ENCODE measurements at regions not wholly inside any gene's neighbourhood (a gene's known extent, or its start where the extent isn't known, plus 50 kb on each side); places are given as distances from the start of the nearest gene placed in this dataset.
A peak's percentile ranks its signal among the peaks of the same experiment; 100 is the strongest.

GRCh38 chr2:67984600-67984999, 78.2 kb downstream of the C1D start:
- no peak for TF ChIP-seq ZC3H10 (CRISPR knock-in tag; IDR thresholded peaks at IDR 0.05)
- TF ChIP-seq, protein P1, sequence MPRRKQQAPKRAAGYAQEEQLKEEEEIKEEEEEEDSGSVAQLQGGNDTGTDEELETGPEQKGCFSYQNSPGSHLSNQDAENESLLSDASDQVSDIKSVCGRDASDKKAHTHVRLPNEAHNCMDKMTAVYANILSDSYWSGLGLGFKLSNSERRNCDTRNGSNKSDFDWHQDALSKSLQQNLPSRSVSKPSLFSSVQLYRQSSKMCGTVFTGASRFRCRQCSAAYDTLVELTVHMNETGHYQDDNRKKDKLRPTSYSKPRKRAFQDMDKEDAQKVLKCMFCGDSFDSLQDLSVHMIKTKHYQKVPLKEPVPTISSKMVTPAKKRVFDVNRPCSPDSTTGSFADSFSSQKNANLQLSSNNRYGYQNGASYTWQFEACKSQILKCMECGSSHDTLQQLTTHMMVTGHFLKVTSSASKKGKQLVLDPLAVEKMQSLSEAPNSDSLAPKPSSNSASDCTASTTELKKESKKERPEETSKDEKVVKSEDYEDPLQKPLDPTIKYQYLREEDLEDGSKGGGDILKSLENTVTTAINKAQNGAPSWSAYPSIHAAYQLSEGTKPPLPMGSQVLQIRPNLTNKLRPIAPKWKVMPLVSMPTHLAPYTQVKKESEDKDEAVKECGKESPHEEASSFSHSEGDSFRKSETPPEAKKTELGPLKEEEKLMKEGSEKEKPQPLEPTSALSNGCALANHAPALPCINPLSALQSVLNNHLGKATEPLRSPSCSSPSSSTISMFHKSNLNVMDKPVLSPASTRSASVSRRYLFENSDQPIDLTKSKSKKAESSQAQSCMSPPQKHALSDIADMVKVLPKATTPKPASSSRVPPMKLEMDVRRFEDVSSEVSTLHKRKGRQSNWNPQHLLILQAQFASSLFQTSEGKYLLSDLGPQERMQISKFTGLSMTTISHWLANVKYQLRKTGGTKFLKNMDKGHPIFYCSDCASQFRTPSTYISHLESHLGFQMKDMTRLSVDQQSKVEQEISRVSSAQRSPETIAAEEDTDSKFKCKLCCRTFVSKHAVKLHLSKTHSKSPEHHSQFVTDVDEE (CRISPR knock-in tag; IDR thresholded peaks at IDR 0.05), result no peak
- ATAC-seq, result no peak

GRCh38 chr2:67985586-67985985, 77.2 kb downstream of the C1D start:
- TF ChIP-seq ZFP30 (CRISPR knock-in tag; IDR thresholded peaks at IDR 0.05) (no peak), ZNF8 (CRISPR knock-in tag; IDR thresholded peaks at IDR 0.05) (peak; percentile 23; the same call in 1 of the 2 replicates)
- ATAC-seq, result no peak

GRCh38 chr2:67986258-67986657, 76.5 kb downstream of the C1D start:
- TF ChIP-seq ARNTL (CRISPR knock-in tag; IDR thresholded peaks at IDR 0.05; ENCODE audit: borderline replicate concordance, low read depth), result no peak
- no peak for TF ChIP-seq ZNF8 (CRISPR knock-in tag; IDR thresholded peaks at IDR 0.05)
- no peak for TF ChIP-seq CSDC2 (CRISPR knock-in tag; IDR thresholded peaks at IDR 0.05)
- ATAC-seq, result no peak
